GM12878 (cell line): ENCODE measurements at regions not wholly inside any gene's neighbourhood (a gene's known extent, or its start where the extent isn't known, plus 50 kb on each side); places are given as distances from the start of the nearest gene placed in this dataset.

Experiments
- ATAC-seq: fragments of 200-7000 bp; cut with Tn5 transposase; 3 replicates; pipeline ENCODE4 v1.9.1; 2020; ENCODE audit warnings: mild to moderate bottlenecking, moderate library complexity
- BruUV-seq: library from RNA; stranded (reverse); fragments of 400-500 nt; replicated peaks from 2 replicates; lab custom pipeline; 2021; lab: Mats Ljungman, UMichigan
- CTCF ChIA-PET: fragments of 300-600 bp; sonication (Branson Sonifier 250); formaldehyde crosslinking; extraction: SDS; loops from one replicate; lab custom pipeline; 2021; ENCODE audit warnings: inconsistent platforms; lab: Yijun Ruan, JAX
- POLR2A ChIA-PET: fragments of 350-600 bp; formaldehyde crosslinking; extraction: SDS; loops from one replicate; lab custom pipeline; 2021; ENCODE audit warnings: inconsistent platforms; lab: Charles Lee
- RAD21 ChIA-PET: fragments of 300-600 bp; sonication (Branson Sonifier 250); formaldehyde crosslinking; loops from one replicate; lab custom pipeline; 2023; ENCODE audit warnings: antibody characterized with exemption; ENCODE audit not compliant: unreplicated experiment; lab: Charles Lee
- SMC1A ChIA-PET: fragments of 300-600 bp; sonication (Branson Sonifier 250); formaldehyde crosslinking; loops from one replicate; lab custom pipeline; 2023; ENCODE audit not compliant: unreplicated experiment, uncharacterized antibody; lab: Charles Lee
- DNase-seq: peaks from one replicate; pipeline ENCODE4 v3.0.0-alpha.2; 2011; ENCODE audit warnings: low read depth, low spot score
- FAIRE-seq: peaks from 3 replicates; lab custom pipeline; 2011; peaks lifted over from hg19 to GRCh38; lab: Jason Lieb, UNC
- H2AFZ ChIP-seq: 2 replicates; pipeline ENCODE4 v1.6.0; 2011; ENCODE audit warnings: low read depth, low read length, control low read depth; ENCODE audit not compliant: control insufficient read depth
- H3K27ac ChIP-seq: 2 replicates; pipeline ENCODE4 v1.5.1; 2011; ENCODE audit warnings: control low read depth; ENCODE audit not compliant: control insufficient read depth, insufficient read depth
- H3K27me3 ChIP-seq, 2 experiments: replicated peaks in 1 of 2; 2 replicates each; pipeline versions ENCODE4 v1.6.0 to v1.6.1; 2011; ENCODE audit warnings: low read length in 1 of 2; ENCODE audit not compliant: control insufficient read depth in 2 of 2, insufficient read depth in 2 of 2
- H3K36me3 ChIP-seq, 2 experiments: 2 replicates each; pipeline ENCODE4 v1.5.1; 2011; ENCODE audit warnings: low read length in 1 of 2; ENCODE audit not compliant: control insufficient read depth in 2 of 2, insufficient read depth in 2 of 2
- H3K4me1 ChIP-seq: 2 replicates; pipeline ENCODE4 v1.6.1; 2011; ENCODE audit warnings: mild to moderate bottlenecking, low read length, moderate library complexity, mixed read lengths; ENCODE audit not compliant: control insufficient read depth, insufficient read depth
- H3K4me2 ChIP-seq: 2 replicates; pipeline ENCODE4 v1.6.0; 2011; ENCODE audit warnings: control low read depth; ENCODE audit not compliant: control insufficient read depth, insufficient read depth
- H3K4me3 ChIP-seq: fragments of 200-600 bp; sonication (generic); 2 replicates; pipeline ENCODE4 v1.5.1; 2016
- H3K79me2 ChIP-seq: 2 replicates; pipeline ENCODE4 v1.6.0; 2011; ENCODE audit warnings: low read length; ENCODE audit not compliant: control insufficient read depth, insufficient read depth
- H3K9ac ChIP-seq: 2 replicates; pipeline ENCODE4 v1.8.0; 2011; ENCODE audit warnings: low read length, control low read depth, mixed read lengths; ENCODE audit not compliant: control insufficient read depth, insufficient read depth
- H3K9me3 ChIP-seq: replicated peaks from 3 replicates; pipeline ENCODE4 v1.5.1; 2011; ENCODE audit warnings: mild to moderate bottlenecking, low read length; ENCODE audit not compliant: control insufficient read depth, insufficient read depth
- H4K20me1 ChIP-seq: 2 replicates; pipeline ENCODE4 v1.6.0; 2011; ENCODE audit not compliant: control insufficient read depth, insufficient read depth
- BCL11A ChIP-seq: IDR thresholded peaks from 2 replicates; pipeline ENCODE4 v1.6.1; 2011; ENCODE audit warnings: low read depth, low read length
- BMI1 ChIP-seq: fragments of 450-650 bp; IDR thresholded peaks from 2 replicates; pipeline ENCODE4 v1.6.1; 2016; ENCODE audit warnings: mild to moderate bottlenecking, moderate library complexity, borderline replicate concordance
- EP300 ChIP-seq, 2 experiments: fragments of 150-350 bp in 1 of 2; IDR thresholded peaks; 2 replicates each; pipeline ENCODE4 v1.6.1; 2011 to 2012; ENCODE audit warnings: low read depth in 2 of 2, low read length in 2 of 2, borderline replicate concordance in 1 of 2, improper control_type of control experiment in 1 of 2, inconsistent platforms in 1 of 2; ENCODE audit not compliant: control insufficient read depth in 1 of 2
- IKZF1 ChIP-seq: fragments of 450-650 bp; conservative IDR thresholded peaks from 2 replicates; pipeline ENCODE4 v1.6.1; 2017; ENCODE audit warnings: antibody characterized with exemption, mild to moderate bottlenecking
- KAT2A ChIP-seq: conservative IDR thresholded peaks from 2 replicates; pipeline ENCODE4 v1.6.1; 2011; ENCODE audit warnings: low read depth, low read length; ENCODE audit not compliant: control insufficient read depth
- KDM1A ChIP-seq: fragments of 200-600 bp; sonication (generic); IDR thresholded peaks from 2 replicates; pipeline ENCODE4 v1.6.1; 2016; ENCODE audit warnings: borderline replicate concordance
- MEF2B ChIP-seq: fragments of 450-650 bp; IDR thresholded peaks from 2 replicates; pipeline ENCODE4 v1.6.1; 2018; ENCODE audit warnings: mild to moderate bottlenecking, moderate library complexity; ENCODE audit not compliant: partially characterized antibody, poor library complexity, severe bottlenecking
- MTA2 ChIP-seq: fragments of 450-650 bp; IDR thresholded peaks from 2 replicates; pipeline ENCODE4 v1.6.1; 2016; ENCODE audit warnings: low read depth, mild to moderate bottlenecking, moderate library complexity
- NFIC ChIP-seq: IDR thresholded peaks from 2 replicates; pipeline ENCODE4 v1.6.1; 2012; ENCODE audit warnings: low read depth, mild to moderate bottlenecking, inconsistent platforms, low read length, moderate library complexity
- NKRF ChIP-seq: fragments of 450-650 bp; conservative IDR thresholded peaks from 2 replicates; pipeline ENCODE4 v1.6.1; 2017; ENCODE audit warnings: mild to moderate bottlenecking, moderate library complexity
- NRF1 ChIP-seq: conservative IDR thresholded peaks from 2 replicates; pipeline ENCODE4 v1.6.1; 2011; ENCODE audit warnings: mild to moderate bottlenecking, low read depth, low read length, improper control_type of control experiment
- PAX5 ChIP-seq: IDR thresholded peaks from 2 replicates; pipeline ENCODE4 v1.6.1; 2011; ENCODE audit warnings: low read depth, low read length, borderline replicate concordance
- PML ChIP-seq: IDR thresholded peaks from 2 replicates; pipeline ENCODE4 v1.6.1; 2012; ENCODE audit warnings: low read length, inconsistent platforms
- POU2F2 ChIP-seq: IDR thresholded peaks from 3 replicates; pipeline ENCODE4 v1.6.1; 2011; ENCODE audit warnings: low read depth, mild to moderate bottlenecking, low read length, borderline replicate concordance
- SIX5 ChIP-seq: IDR thresholded peaks from 2 replicates; pipeline ENCODE4 v1.6.1; 2011; ENCODE audit warnings: mild to moderate bottlenecking, low read depth, low read length, moderate library complexity; ENCODE audit not compliant: severe bottlenecking
- YBX1 ChIP-seq: fragments of 450-650 bp; IDR thresholded peaks from 2 replicates; pipeline ENCODE4 v1.6.1; 2016; ENCODE audit warnings: antibody characterized with exemption
- YY1 ChIP-seq: IDR thresholded peaks from 2 replicates; pipeline ENCODE4 v1.6.1; 2011; ENCODE audit warnings: low read depth, mild to moderate bottlenecking, low read length
- WGBS: methylation state at CpG from one replicate; pipeline ENCODE4 v1.1.6; 2016; ENCODE audit warnings: low lambda C conversion rate; ENCODE audit not compliant: insufficient replicate concordance, insufficient coverage; ENCODE audit errors: missing lambda C conversion rate; 5-methylcytosine and 5-hydroxymethylcytosine counted together
- in situ Hi-C: fragments of 300-500 bp; cut with MboI; formaldehyde crosslinking; loops from 9 replicates; pipeline ENCODE4 v1.14.3; 2018; ENCODE audit warnings: mixed read lengths
- intact Hi-C: fragments of 100-400 bp; cut with micrococcal nuclease; formaldehyde crosslinking; loops from one replicate; pipeline ENCODE4 v1.14.2; 2022; ENCODE audit not compliant: unreplicated experiment
- TF ChIP-seq, protein P1 (sequence below): fragments of 450-650 bp; IDR thresholded peaks from 2 replicates; pipeline ENCODE4 v1.6.1; 2017; ENCODE audit warnings: borderline replicate concordance

DNA sequence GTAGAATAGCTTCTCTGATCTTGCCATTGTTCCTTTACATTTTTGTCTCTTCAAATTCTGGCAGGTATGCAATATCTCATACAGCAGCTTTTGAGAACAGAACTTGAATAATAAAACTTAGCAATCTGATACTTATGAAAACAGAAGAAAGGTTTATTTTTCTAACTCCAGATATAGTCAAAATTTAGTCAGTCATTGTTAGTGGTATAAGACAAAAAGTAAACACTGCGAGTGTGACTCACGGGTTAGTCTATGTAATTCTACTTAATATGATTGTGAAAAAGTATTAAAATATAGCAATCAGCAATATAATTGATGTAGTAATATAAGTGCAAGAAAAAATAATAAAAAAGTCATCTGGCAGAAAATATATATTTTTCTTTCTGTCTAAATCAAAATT, 910.4 kb downstream of the DNAH5 start:
- no peak overlapping the region for H2AFZ ChIP-seq
- TF ChIP-seq, protein P1, sequence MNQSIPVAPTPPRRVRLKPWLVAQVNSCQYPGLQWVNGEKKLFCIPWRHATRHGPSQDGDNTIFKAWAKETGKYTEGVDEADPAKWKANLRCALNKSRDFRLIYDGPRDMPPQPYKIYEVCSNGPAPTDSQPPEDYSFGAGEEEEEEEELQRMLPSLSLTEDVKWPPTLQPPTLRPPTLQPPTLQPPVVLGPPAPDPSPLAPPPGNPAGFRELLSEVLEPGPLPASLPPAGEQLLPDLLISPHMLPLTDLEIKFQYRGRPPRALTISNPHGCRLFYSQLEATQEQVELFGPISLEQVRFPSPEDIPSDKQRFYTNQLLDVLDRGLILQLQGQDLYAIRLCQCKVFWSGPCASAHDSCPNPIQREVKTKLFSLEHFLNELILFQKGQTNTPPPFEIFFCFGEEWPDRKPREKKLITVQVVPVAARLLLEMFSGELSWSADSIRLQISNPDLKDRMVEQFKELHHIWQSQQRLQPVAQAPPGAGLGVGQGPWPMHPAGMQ: no peak
- TF ChIP-seq BCL11A (no peak), PML (no peak), NFIC (no peak), SIX5 (no peak), YBX1 (no peak), POU2F2 (no peak), KDM1A (no peak), NKRF (no peak), KAT2A (no peak), NRF1 (no peak), MEF2B (no peak), MTA2 (no peak), EP300 (IDR thresholded peaks at IDR 0.05; ENCODE audit: borderline replicate concordance in 1 of 2, control insufficient read depth in 1 of 2, low read depth in 2 of 2, low read length in 2 of 2) (no peak), PAX5 (no peak), YY1 (no peak), BMI1 (no peak), IKZF1 (no peak)
- TF ChIP-seq, all 136 proteins: peak for 0
- ChIA-PET CTCF (no interaction called here), SMC1A (interaction anchor here (0.7 kb wide), 1 partner anchor 328 kb away, joined by 3 read pairs; no protein-coding TSS in a partner anchor), POLR2A (interaction anchor here (0.6 kb wide), 1 partner anchor 18 kb away, joined by 3 read pairs; no protein-coding TSS in a partner anchor), RAD21 (no interaction called here)
- FAIRE-seq (no peak), DNase-seq (no peak), ATAC-seq (no peak)
- Histone ChIP-seq H4K20me1 (no peaks in the 10 kb centered on the region), H3K27ac (no peak overlapping the region), H3K4me3 (no peak overlapping the region), H3K4me2 (no peak overlapping the region), H3K36me3 (no peaks in the 10 kb centered on the region), H3K4me1 (no peaks in the 10 kb centered on the region), H3K9ac (no peak overlapping the region), H3K27me3 (no peaks in the 10 kb centered on the region), H3K79me2 (no peaks in the 10 kb centered on the region), H3K9me3 (no peaks in the 10 kb centered on the region)
- intact Hi-C loops: no loop called here
- in situ Hi-C loops: no loop called here
- BruUV-seq: no TSS peak
- 16% methylated on average over 2 of the region's 2 CpGs for WGBS
